Umbilical cord (tissue), 1 donor: ENCODE measurements at regions not wholly inside any gene's neighbourhood (a gene's known extent, or its start where the extent isn't known, plus 50 kb on each side); places are given as distances from the start of the nearest gene placed in this dataset.
A peak's percentile ranks its signal among the peaks of the same experiment; 100 is the strongest.

Experiments
- DNase-seq: peaks from one replicate; pipeline ENCODE4 v3.0.0-alpha.2; 2015; ENCODE audit warnings: low spot score

DNA sequence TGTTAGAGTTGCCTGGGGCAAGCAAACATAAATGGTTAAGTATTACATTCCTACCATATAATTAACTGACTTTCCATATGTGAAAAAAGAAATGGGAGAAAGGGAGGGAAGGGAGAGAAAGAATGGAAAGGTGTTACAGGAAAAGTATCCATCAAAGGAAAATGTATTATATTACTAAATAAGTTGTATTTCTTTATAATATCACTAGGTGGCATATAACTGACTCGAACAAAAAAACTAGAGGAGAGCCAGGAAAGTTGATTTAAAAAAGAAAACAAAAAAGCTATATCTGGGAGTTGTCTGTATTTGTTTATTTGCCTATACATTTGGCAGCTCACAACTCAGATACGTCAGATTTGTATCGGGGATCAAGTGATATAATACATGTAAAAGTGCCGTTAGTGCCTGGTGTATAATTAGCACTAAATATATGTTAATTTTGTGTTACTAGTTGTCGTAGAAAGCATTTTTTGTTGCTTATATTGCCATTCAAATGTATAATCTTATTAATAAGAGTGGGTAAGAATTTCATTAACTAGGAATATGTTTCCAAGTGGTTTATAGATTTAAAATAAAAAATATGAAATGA, 59.6 kb upstream of the ADAMTS19 start:
- no peak for DNase-seq

DNA sequence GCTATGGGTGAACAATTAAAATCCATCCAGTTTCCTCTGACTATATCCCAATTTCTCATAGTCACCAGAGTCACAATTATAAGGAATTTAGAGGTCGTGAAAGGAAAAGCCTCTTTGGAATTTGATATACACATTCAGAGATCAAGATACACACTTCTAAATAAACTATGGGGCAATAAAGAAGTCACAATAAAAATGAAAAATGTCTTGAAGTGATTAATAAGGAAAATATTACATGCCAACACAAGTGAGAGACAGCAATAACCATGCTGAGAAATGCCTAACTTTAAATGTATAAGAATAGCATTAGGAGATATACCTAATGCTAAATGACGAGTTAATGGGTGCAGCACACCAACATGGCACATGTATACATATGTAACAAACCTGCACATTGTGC, 54.9 kb upstream of the ADAMTS19 start:
- no peak for DNase-seq

DNA sequence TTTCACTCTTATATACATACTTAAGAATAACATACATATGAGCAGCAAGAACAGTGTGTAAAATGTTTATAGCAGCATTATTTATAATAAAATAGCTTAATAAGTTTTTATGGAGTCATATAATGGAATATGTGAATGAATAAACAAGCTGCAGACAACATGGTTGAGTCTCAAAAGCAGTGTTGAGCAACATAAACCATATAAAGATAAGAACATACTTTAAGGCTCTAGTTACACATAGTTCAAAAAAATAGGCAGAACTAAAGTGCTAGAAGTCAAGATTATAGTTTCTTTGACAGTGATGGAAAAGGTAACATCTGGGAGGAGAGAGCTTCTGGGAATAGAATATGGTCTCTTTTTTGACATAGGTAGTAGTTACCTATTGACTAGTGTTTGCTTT, 53.7 kb upstream of the ADAMTS19 start:
- peak; percentile 79 for DNase-seq
